Spleen (tissue), 11 donors: ENCODE measurements at regions not wholly inside any gene's neighbourhood (a gene's known extent, or its start where the extent isn't known, plus 50 kb on each side); places are given as distances from the start of the nearest gene placed in this dataset.
A peak's percentile ranks its signal among the peaks of the same experiment; 100 is the strongest.

Experiments used
- DNase-seq: peaks from one replicate; pipeline ENCODE4 v3.0.0-alpha.2; 2020
- H3K27ac ChIP-seq, 8 donors: fragments of 200-600 bp; sonication (generic) in 7 of 8; 1 replicate in 4 of 8; 2 replicates in 4 of 8; pipeline versions ENCODE4 v1.5.0 to v1.8.0; 2016 to 2021; ENCODE audit warnings: inconsistent platforms in 4 of 8, mild to moderate bottlenecking in 4 of 8, moderate library complexity in 1 of 8
- H3K27me3 ChIP-seq, 7 donors: fragments of 200-600 bp; sonication (generic) in 6 of 7; replicated peaks in 1 of 7; 1 replicate in 4 of 7; 2 replicates in 3 of 7; pipeline versions ENCODE4 v1.5.0 to v1.8.0; 2016 to 2021; ENCODE audit warnings: inconsistent platforms in 3 of 7, mild to moderate bottlenecking in 1 of 7
- H3K36me3 ChIP-seq, 6 donors: fragments of 200-600 bp; sonication (generic) in 5 of 6; 1 replicate in 4 of 6; 2 replicates in 2 of 6; pipeline versions ENCODE4 v1.5.0 to v1.8.0; 2016 to 2021; ENCODE audit warnings: inconsistent platforms in 2 of 6
- H3K4me1 ChIP-seq, 6 donors: fragments of 200-600 bp; sonication (generic) in 5 of 6; 1 replicate in 3 of 6; 2 replicates in 3 of 6; pipeline versions ENCODE4 v1.5.0 to v1.8.0; 2016 to 2021; ENCODE audit warnings: inconsistent platforms in 3 of 6
- H3K4me3 ChIP-seq, 8 donors: fragments of 200-600 bp; sonication (generic) in 7 of 8; 1 replicate in 4 of 8; 2 replicates in 4 of 8; pipeline versions ENCODE4 v1.5.0 to v1.8.0; 2016 to 2021; ENCODE audit warnings: inconsistent platforms in 4 of 8, mild to moderate bottlenecking in 4 of 8, moderate library complexity in 2 of 8
- H3K9me3 ChIP-seq, 8 donors: fragments of 200-600 bp; sonication (generic) in 7 of 8; 1 replicate in 4 of 8; 2 replicates in 4 of 8; pipeline versions ENCODE4 v1.5.0 to v1.8.0; 2016 to 2021; ENCODE audit warnings: inconsistent platforms in 4 of 8
- CTCF ChIP-seq, 11 experiments: fragments of 200-600 bp in 7 of 11; fragments of 450-650 bp in 4 of 11; sonication (generic) in 4 of 11; IDR thresholded peaks in 8 of 11; conservative IDR thresholded peaks in 3 of 11; 1 replicate in 7 of 11; 2 replicates in 4 of 11; pipeline versions ENCODE4 v1.4.0 to v1.8.0; 2016 to 2021; ENCODE audit warnings: antibody characterized with exemption in 11 of 11, inconsistent platforms in 4 of 11, mild to moderate bottlenecking in 1 of 11
- POLR2A ChIP-seq, 3 donors: fragments of 450-650 bp; IDR thresholded peaks; one replicate each; pipeline ENCODE4 v1.5.1; 2017; ENCODE audit warnings: antibody characterized with exemption in 3 of 3, mild to moderate bottlenecking in 1 of 3
- POLR2AphosphoS5 ChIP-seq, 3 donors: sonication (generic); formaldehyde crosslinking; IDR thresholded peaks; one replicate each; pipeline ENCODE4 v1.5.1; 2017; ENCODE audit warnings: antibody characterized with exemption in 3 of 3
- WGBS, 5 donors: extraction: QIAGEN DNeasy Blood & Tissue Kit in 3 of 5; methylation state at CpG; one replicate each; pipeline versions ENCODE4 v1.1.5 to v1.1.7; 2013 to 2018; 5-methylcytosine and 5-hydroxymethylcytosine counted together
- intact Hi-C: fragments of 100-400 bp; cut with DNase I; formaldehyde crosslinking; loops from one replicate; pipeline ENCODE4 v1.15.0; 2023; ENCODE audit warnings: low total_unique reads
- donor health status: healthy with polysubstance abuse.
- donor health status: DM: no; HTN: no; CAD: no; lungs with moderate emphysema.
- donor health status: DM: no; HTN: no; CAD: no.
- donor health status: Bipolar disorder and iron deficiency.
- donor health status: healthy.
- donor health status: DM: no; HTN: no; CAD: no.
- donor health status: DM: yes; HTN: yes; CAD: no.

GRCh38 chr21:15204140-15204969 lies 139.6 kb upstream of the NRIP1 start:
- no peaks in the 10 kb centered on the region for H3K27me3 ChIP-seq
- 63 to 69% (median 67%) methylated on average over 13 of the region's 13 CpGs for WGBS, 5 donors
- intact Hi-C loops, result no loop called here
- H3K4me1 ChIP-seq, result peaks cover 4 to 17% (median 9%) of the 10 kb centered on the region in 6 donors
- no peak overlapping the region for H3K4me3 ChIP-seq
- DNase-seq, result no peak
- H3K9me3 ChIP-seq, result no peaks in the 10 kb centered on the region
- no peaks in the 10 kb centered on the region for H3K36me3 ChIP-seq
- TF ChIP-seq POLR2A (IDR thresholded peaks at IDR 0.05) (no peak), POLR2AphosphoS5 (IDR thresholded peaks at IDR 0.05) (no peak), CTCF (IDR thresholded peaks at IDR 0.05 in 8 of 11, conservative IDR thresholded peaks at IDR 0.05 in 3 of 11) (no peak)
- H3K27ac ChIP-seq, result no peak overlapping the region

DNA sequence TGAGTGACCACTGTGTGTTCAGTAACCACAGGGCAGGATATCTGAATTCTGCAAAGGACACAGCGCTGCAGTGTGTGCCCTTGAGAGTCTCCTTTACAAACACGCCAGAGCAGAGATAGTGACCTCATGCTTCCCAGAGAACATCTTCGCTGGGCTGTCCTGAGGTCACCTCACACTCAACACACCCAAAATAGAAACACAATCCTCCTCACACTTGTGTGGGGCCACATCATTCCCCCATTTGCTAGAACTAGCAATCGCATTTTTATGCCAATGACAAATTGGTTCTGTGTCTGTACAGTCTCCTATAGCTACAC lies 140.1 kb upstream of the NRIP1 start:
- no peak overlapping the region for H3K4me3 ChIP-seq
- intact Hi-C loops, result no loop called here
- peaks cover 4 to 21% (median 11%) of the 10 kb centered on the region in 6 donors for H3K4me1 ChIP-seq
- WGBS, 5 donors, result 81 to 91% (median 88%) methylated on average over 4 of the region's 4 CpGs
- TF ChIP-seq POLR2AphosphoS5 (IDR thresholded peaks at IDR 0.05), result no peak
- TF ChIP-seq POLR2A (IDR thresholded peaks at IDR 0.05), result no peak
- TF ChIP-seq CTCF (IDR thresholded peaks at IDR 0.05 in 8 of 11, conservative IDR thresholded peaks at IDR 0.05 in 3 of 11), result no peak
- no peaks in the 10 kb centered on the region for H3K9me3 ChIP-seq
- H3K27me3 ChIP-seq, result no peaks in the 10 kb centered on the region
- H3K27ac ChIP-seq, result no peak overlapping the region
- H3K36me3 ChIP-seq, result no peaks in the 10 kb centered on the region
- no peak for DNase-seq

DNA sequence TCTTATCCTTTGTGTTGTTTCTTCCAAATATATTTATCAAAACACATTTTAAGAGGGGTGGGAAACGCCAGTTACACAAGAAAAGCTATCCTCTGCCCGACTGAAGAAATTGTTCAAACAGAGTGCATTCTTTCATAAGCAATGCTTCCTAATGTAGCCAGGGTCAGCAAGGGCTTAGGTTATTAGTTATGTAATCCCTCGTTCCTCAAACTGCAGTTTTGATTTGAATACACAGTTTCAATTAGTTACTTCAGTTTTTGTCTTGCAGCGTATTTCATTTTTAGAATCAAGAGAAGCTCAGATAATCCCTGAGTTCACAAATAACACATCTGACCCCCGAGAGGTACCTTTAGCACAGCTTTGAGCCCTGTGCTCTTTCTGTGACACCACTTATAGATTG lies 141.7 kb upstream of the NRIP1 start:
- Histone ChIP-seq H3K27me3 (no peaks in the 10 kb centered on the region), H3K4me1 (peaks cover 4 to 37% (median 25%) of the 10 kb centered on the region in 6 donors), H3K27ac (peak overlapping the region in 4 of 8 donors; percentile 51 to 66 (median 58)), H3K36me3 (no peaks in the 10 kb centered on the region), H3K4me3 (peak overlapping the region in 1 of 8 donors; percentile 21), H3K9me3 (no peaks in the 10 kb centered on the region)
- intact Hi-C loops, result no loop called here
- no peak for DNase-seq
- 25 to 42% (median 36%) methylated on average over 5 of the region's 5 CpGs for WGBS, 5 donors
- TF ChIP-seq CTCF (IDR thresholded peaks at IDR 0.05 in 8 of 11, conservative IDR thresholded peaks at IDR 0.05 in 3 of 11), result no peak

GRCh38 chr21:15207231-15207630 lies 142.4 kb upstream of the NRIP1 start:
- no peaks in the 10 kb centered on the region for H3K36me3 ChIP-seq
- peak overlapping the region in 4 of 8 donors; percentile 51 to 66 (median 58) for H3K27ac ChIP-seq
- peaks cover 5 to 44% (median 32%) of the 10 kb centered on the region in 6 donors for H3K4me1 ChIP-seq
- no peak overlapping the region for H3K4me3 ChIP-seq
- intact Hi-C loops, result no loop called here
- no peak for TF ChIP-seq POLR2AphosphoS5 (IDR thresholded peaks at IDR 0.05)
- no peak for TF ChIP-seq CTCF (IDR thresholded peaks at IDR 0.05 in 8 of 11, conservative IDR thresholded peaks at IDR 0.05 in 3 of 11)
- TF ChIP-seq POLR2A (IDR thresholded peaks at IDR 0.05), result no peak
- H3K9me3 ChIP-seq, result no peaks in the 10 kb centered on the region
- no peak for DNase-seq
- H3K27me3 ChIP-seq, result no peaks in the 10 kb centered on the region
- whole genome bisulfite sequencing, 5 donors, result 81 to 89% (median 86%) methylated on average over 4 of the region's 4 CpGs
